SK-N-SH treated with all-trans-retinoic acid at 6 μM for 48 hours (cell line): ENCODE measurements at regions not wholly inside any gene's neighbourhood (a gene's known extent, or its start where the extent isn't known, plus 50 kb on each side); places are given as distances from the start of the nearest gene placed in this dataset.

ENCODE experiments used
- ZFP3 ChIP-seq: fragments of 250-450 bp; sonication (Bioruptor Pico); IDR thresholded peaks from 2 replicates; pipeline ENCODE4 v1.5.0; 2020; ENCODE audit warnings: mild to moderate bottlenecking, moderate library complexity
- ZNF8 ChIP-seq: fragments of 450-650 bp; formaldehyde crosslinking; IDR thresholded peaks from 2 replicates; pipeline ENCODE4 v1.5.0; 2020; ENCODE audit warnings: mild to moderate bottlenecking, moderate library complexity

- TF ChIP-seq ZFP3 (CRISPR knock-in tag): no peak
- no peak for TF ChIP-seq ZNF8 (CRISPR knock-in tag)
Measured at GRCh38 chr1:13935336-13935735, 235.3 kb downstream of the PRDM2 start.
